ENCODE measurements at regions not wholly inside any gene's neighbourhood (a gene's known extent, or its start where the extent isn't known, plus 50 kb on each side); places are given as distances from the start of the nearest gene placed in this dataset.

GRCh38 chr5:100448111-100448528 is 87.1 kb upstream of the FAM174A start:
- H3K9me3 ChIP-seq (ENCODE audit: control insufficient read depth in 1 of 2, insufficient read depth in 1 of 2, low read depth in 1 of 2, low read length in 2 of 2): no peaks in the 10 kb centered on the region
- no peak overlapping the region for H3K4me3 ChIP-seq (replicated peaks in 1 of 2; ENCODE audit: low read depth in 1 of 2, low read length in 2 of 2)
- TF ChIP-seq YY1 (IDR thresholded peaks at IDR 0.05; ENCODE audit: extremely low read depth, insufficient replicate concordance, low read depth, low read length) (no peak), ZBTB33 (IDR thresholded peaks at IDR 0.05; ENCODE audit: extremely low read depth, insufficient replicate concordance, low read length) (no peak), MAX (IDR thresholded peaks at IDR 0.05) (no peak), EZH2 (IDR thresholded peaks at IDR 0.05) (no peak), EGR1 (IDR thresholded peaks at IDR 0.05; ENCODE audit: low read depth) (no peak), ELF1 (IDR thresholded peaks at IDR 0.05; ENCODE audit: borderline replicate concordance, low read depth) (no peak), CBX3 (IDR thresholded peaks at IDR 0.05; ENCODE audit: low read depth) (no peak)
- ChIA-PET POLR2A (no interaction called here), RAD21 (ENCODE audit: low non-redundant PET in 1 of 2, low total read pairs in 2 of 2, uncharacterized antibody in 2 of 2, unreplicated experiment in 2 of 2) (no interaction called here), CTCF (no interaction called here)
- H3K4me2 ChIP-seq (ENCODE audit: low read length): no peak overlapping the region
- H3K36me3 ChIP-seq (ENCODE audit: control insufficient read depth in 1 of 2, insufficient read depth in 2 of 2, low read length in 2 of 2): no peaks in the 10 kb centered on the region
- H3K79me2 ChIP-seq (ENCODE audit: insufficient read depth, low read length): no peaks in the 10 kb centered on the region
- ATAC-seq (no peak), DNase-seq (ENCODE audit: low read depth, low spot score) (no peak)
- H4K20me1 ChIP-seq (ENCODE audit: insufficient read depth): no peaks in the 10 kb centered on the region
- H3K27me3 ChIP-seq (ENCODE audit: insufficient read depth, low read length): no peaks in the 10 kb centered on the region
- no peak overlapping the region for H3K27ac ChIP-seq (ENCODE audit: low read depth, low read length)
- no peaks in the 10 kb centered on the region for H3K9me2 ChIP-seq (ENCODE audit: insufficient read depth)
- no peak overlapping the region for H3K9ac ChIP-seq (ENCODE audit: low read length)
- intact Hi-C loops (cut with micrococcal nuclease): no loop called here
- no TSS peak for BruUV-seq (replicated peaks)
- H3K4me1 ChIP-seq (ENCODE audit: control insufficient read depth in 1 of 2, insufficient read depth in 2 of 2, low read length in 2 of 2): no peaks in the 10 kb centered on the region
- no peak overlapping the region for H2AFZ ChIP-seq (ENCODE audit: low read depth, low read length, poor library complexity, severe bottlenecking)

GRCh38 chr5:100446879-100447430 is 88.2 kb upstream of the FAM174A start:
- Histone ChIP-seq H3K4me1 (ENCODE audit: control insufficient read depth in 1 of 2, insufficient read depth in 2 of 2, low read length in 2 of 2) (no peaks in the 10 kb centered on the region), H3K9ac (ENCODE audit: low read length) (no peak overlapping the region), H3K9me3 (ENCODE audit: control insufficient read depth in 1 of 2, insufficient read depth in 1 of 2, low read depth in 1 of 2, low read length in 2 of 2) (no peaks in the 10 kb centered on the region), H3K4me2 (ENCODE audit: low read length) (no peak overlapping the region), H3K79me2 (ENCODE audit: insufficient read depth, low read length) (no peaks in the 10 kb centered on the region), H3K27ac (ENCODE audit: low read depth, low read length) (no peak overlapping the region), H4K20me1 (ENCODE audit: insufficient read depth) (no peaks in the 10 kb centered on the region), H3K27me3 (ENCODE audit: insufficient read depth, low read length) (no peaks in the 10 kb centered on the region), H3K36me3 (ENCODE audit: control insufficient read depth in 1 of 2, insufficient read depth in 2 of 2, low read length in 2 of 2) (no peaks in the 10 kb centered on the region), H3K4me3 (replicated peaks in 1 of 2; ENCODE audit: low read depth in 1 of 2, low read length in 2 of 2) (no peak overlapping the region), H3K9me2 (ENCODE audit: insufficient read depth) (no peaks in the 10 kb centered on the region), H2AFZ (ENCODE audit: low read depth, low read length, poor library complexity, severe bottlenecking) (no peak overlapping the region)
- intact Hi-C loops (cut with micrococcal nuclease): no loop called here
- ChIA-PET CTCF (no interaction called here), POLR2A (no interaction called here), RAD21 (ENCODE audit: low non-redundant PET in 1 of 2, low total read pairs in 2 of 2, uncharacterized antibody in 2 of 2, unreplicated experiment in 2 of 2) (no interaction called here)
- no peak for ATAC-seq
- no TSS peak for BruUV-seq (replicated peaks)
- DNase-seq (ENCODE audit: low read depth, low spot score): no peak
- TF ChIP-seq POLR2AphosphoS5 (IDR thresholded peaks at IDR 0.05; ENCODE audit: low read depth, low read length): no peak
- TF ChIP-seq ZBTB33 (IDR thresholded peaks at IDR 0.05; ENCODE audit: extremely low read depth, insufficient replicate concordance, low read length): no peak
- no peak for TF ChIP-seq MAX (IDR thresholded peaks at IDR 0.05)
- TF ChIP-seq ZNF274 (IDR thresholded peaks at IDR 0.05; ENCODE audit: low read depth, low read length): no peak
- no peak for TF ChIP-seq SP1 (IDR thresholded peaks at IDR 0.05; ENCODE audit: low read depth)
- TF ChIP-seq CTCF (IDR thresholded peaks at IDR 0.05 in 2 of 3, conservative IDR thresholded peaks at IDR 0.05 in 1 of 3; ENCODE audit: borderline replicate concordance in 1 of 3, insufficient read depth in 1 of 3, low read depth in 2 of 3, low read length in 2 of 3): no peak
- no peak for TF ChIP-seq YY1 (IDR thresholded peaks at IDR 0.05; ENCODE audit: extremely low read depth, insufficient replicate concordance, low read depth, low read length)
- no peak for TF ChIP-seq RAD21 (IDR thresholded peaks at IDR 0.05; ENCODE audit: low read depth)
